CD4-positive, alpha-beta T cell treated with Interleukin-17A for 1 hour (primary cell): ENCODE measurements at regions not wholly inside any gene's neighbourhood (a gene's known extent, or its start where the extent isn't known, plus 50 kb on each side); places are given as distances from the start of the nearest gene placed in this dataset.
A peak's percentile ranks its signal among the peaks of the same experiment; 100 is the strongest.

Source experiments
- DNase-seq: peaks from one replicate; pipeline ENCODE4 v3.0.0-alpha.2; 2020

DNA sequence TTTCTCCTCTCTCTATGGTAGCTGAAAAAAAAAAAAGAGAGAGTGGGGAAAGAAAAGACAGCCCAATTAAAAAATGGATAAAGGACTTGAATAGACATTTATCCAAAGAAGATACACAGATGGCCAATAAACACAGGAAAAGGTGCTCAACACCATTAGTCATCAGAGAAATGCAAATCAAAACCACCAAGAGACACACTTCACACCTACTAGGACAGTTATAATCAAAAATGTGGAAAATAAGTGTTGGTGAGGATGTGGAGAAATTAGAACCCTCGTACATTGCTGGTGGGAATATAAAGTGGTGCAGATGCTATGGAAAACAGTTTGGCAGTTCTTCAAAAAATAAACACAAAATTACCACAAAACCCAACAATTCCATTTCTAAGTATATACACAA is 172.4 kb upstream of the GRIN2B start:
- no peak for DNase-seq

DNA sequence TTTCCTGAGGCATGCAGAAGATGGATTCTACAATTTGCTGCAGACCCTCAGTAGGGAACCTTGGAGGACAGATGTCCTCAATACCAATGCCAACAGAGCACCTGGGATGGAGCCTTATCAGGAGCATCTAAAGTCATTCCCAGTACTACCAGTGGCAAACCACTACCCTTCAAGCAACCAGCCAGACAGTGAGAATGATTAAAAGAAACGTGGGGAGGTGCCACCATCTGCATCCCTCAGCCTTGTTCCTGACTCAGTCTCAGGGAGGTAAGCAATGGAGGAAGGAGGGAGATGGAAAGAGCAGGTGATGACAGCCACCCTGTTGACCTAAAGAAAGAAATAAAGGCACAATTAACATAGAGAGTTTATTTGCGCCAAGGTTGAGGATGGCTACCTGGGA is 175.2 kb upstream of the GRIN2B start:
- no peak for DNase-seq

DNA sequence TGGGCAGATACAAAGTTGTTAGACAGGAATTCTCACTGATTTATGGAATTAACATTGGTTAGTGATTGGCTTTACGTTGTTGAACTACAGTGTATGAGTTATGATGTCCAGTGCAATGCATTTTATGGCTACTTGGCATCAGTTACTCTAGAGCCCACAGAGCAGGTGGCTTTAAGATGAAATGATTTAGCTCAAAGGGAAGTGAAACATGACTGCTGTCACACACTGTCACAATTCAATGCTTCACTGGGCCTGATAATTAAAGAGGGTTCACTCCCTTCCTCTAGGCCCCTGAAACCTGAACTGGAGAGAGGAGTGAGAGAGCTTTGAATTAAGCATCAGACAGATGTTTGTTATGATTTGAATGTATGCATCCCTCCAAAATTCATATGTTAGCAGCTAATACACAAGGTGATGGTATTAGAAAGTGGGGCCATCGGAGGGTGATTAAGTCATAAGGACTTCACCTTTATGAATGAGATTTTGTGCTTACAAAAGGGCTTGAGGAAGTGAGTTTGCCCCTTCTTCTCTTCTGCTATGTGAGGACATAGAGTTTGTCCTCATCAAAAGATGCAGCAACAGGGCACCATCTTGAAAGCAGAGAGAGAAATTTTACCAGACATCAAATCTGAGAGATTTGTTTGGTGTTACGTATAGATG is 175.8 kb upstream of the GRIN2B start:
- no peak for DNase-seq

DNA sequence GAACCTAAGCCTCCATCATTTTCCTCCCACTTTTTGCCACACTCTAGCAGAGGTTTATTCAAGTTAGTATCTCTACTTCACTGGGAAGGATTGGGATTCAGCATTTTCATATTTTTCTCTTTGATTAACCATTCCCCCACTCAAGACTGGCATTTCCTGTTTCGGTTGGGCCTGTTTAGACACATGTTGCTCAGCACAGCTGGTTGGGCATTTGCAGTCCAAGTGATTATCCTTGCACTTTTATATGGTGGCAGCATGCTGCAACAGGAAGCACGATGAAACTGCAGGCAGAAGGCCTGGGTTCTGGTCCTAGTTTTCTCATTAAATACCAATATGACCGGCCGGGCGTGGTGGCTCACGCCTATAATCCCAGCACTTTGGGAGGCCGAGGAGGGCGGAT is 182.9 kb upstream of the GRIN2B start:
- DNase-seq: no peak

DNA sequence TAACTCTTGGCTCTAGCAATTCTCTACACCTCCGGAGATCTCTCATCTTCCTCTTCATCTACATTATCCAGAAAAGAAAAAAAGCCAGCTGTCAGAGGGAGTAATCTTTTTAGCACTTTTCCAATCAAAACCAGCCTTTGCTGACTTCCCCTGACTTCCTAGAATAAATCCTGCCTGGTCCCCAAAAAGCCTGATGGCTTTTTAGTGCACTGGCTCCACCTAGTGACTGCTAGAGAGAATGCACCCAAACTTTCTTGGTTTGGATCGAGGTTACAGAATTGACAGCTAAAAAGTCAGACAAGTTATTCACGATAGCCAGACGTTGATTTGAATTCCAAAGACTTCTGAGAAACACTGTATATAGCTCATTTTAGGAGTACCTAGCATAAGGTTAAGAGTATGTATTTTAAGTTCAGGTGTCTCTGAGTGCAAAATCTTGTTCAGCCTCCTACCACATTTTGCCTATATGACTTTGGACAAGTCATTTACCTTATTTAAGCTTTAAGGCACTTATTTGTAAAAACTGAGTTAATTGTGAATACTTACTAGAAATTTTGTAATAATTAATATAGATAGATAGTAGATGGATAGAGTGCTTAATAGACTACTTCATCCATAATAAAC is 185.7 kb upstream of the GRIN2B start:
- peak; percentile 50 for DNase-seq

- DNase-seq: no peak
These were observed 187.9 kb upstream of the GRIN2B start for GRCh38 chr12:14169281-14169680.

DNA sequence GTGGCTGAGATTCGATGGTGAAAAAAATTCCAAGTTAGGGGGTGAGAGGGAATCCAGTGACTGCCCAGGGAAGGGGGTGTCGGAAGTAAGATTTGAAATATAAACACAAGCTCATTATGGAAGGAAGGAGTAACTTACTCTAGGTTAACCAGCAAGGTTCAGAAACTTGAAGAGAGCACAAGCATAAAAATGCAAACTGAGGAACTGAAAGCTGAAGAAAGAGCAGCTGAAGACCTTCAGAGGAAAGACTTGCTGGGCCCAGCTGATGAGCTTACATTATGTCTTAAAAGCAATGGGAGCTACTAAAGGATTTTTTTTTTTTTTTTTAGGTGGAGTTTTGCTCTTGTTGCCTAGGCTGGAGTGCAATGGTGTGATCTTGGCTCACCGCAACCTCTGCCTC is 189.7 kb upstream of the GRIN2B start:
- DNase-seq: no peak

- DNase-seq: no peak
These were observed 190.3 kb upstream of the ATF7IP start for GRCh38 chr12:14175206-14175605.

- DNase-seq: peak; percentile 36
These were observed 179.9 kb upstream of the ATF7IP start for GRCh38 chr12:14185427-14186192.

DNA sequence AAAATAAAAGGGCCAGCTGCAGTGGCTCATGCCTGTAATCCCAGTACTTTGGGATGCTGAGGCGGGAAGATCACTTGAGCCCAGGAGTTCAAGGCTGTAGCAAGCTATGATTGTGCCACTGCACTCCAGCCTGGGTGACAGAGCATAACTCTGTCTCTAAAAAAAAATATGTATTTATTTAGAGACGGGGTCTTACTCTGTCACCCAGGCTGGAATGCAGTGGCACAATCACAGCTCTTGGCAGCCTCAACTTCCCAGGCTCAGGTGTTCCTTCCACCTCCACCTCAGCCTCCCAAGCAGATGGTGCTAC is 179.3 kb upstream of the ATF7IP start:
- no peak for DNase-seq

DNA sequence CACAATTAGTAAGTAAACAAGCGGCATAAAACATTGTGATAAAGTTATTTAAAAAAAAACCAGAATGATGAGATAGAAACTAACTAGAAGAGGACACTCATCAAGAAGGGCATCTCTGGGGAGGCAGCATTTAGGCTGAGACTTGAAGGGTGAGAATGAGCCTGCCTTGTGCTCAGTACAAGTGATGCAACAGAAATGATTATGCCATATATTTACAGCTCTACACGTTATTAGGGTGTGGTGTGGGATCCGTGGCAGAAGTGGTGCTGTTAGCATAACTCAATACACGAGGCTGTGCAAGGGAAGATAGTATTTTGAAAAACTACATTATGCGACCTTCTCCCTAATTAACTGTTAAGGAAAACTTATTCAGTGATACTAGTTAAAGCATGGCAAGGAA is 178.5 kb upstream of the ATF7IP start:
- no peak for DNase-seq

DNA sequence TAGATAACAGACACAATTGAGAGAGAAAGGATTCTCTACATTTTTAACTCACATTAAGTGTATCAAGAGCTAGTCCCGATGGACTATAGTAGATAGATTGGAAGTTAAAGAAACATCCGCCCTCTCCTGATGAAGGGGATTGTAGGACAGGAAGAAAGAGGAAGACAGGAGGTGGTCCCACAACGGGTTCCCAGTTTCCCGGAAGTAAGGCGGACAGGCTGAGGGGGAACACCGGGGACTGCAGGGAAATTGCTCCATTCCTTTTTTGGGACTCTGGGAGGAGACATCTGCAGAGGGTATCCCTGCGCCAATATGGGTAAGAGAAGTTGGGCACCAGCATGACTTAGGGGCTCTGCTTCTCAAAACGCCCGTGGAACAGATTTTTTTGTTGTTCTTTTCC is 177.5 kb upstream of the ATF7IP start:
- DNase-seq: no peak

DNA sequence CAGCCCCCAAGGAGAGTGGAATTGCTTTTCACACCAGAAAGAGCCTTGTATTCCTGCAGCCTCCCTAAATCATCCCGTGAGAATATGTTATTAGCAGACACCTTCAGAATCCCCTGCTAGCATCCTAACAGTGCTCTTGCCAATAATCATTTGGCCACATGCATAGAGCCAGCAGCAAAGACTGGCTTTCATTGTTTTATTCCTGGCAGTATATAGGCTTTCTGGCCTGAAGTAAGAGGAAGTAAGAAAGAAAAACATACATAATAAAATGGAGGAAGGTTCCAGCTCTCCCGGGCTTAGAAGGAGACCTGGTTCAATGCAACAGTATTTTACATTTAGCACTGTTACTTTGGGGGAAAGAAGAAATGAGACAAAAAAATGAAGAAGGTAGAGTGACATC is 176.7 kb upstream of the ATF7IP start:
- no peak for DNase-seq

GRCh38 chr12:14190694-14191093 is 174.8 kb upstream of the ATF7IP start:
- no peak for DNase-seq

DNA sequence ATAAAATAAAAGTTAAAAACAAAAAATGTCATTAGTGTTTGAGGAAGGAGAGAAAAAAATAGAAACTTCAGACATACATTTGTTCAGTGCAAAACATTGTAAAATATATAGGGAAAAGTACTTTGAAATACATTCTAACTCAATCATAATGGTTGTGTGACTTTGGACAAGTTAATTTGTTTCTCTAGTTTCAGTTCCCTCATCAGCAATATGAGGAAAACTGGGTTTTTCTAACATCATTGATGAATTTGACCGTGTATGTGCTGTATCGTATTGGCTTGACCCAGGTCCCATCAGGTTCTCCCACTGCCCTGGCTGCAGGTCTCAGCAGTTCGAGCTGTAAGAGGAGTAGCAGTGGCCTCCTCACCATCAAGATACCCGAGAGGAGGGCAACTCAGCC is 173.9 kb upstream of the ATF7IP start:
- no peak for DNase-seq

GRCh38 chr12:14193639-14194038 is 171.8 kb upstream of the ATF7IP start:
- DNase-seq: no peak

DNA sequence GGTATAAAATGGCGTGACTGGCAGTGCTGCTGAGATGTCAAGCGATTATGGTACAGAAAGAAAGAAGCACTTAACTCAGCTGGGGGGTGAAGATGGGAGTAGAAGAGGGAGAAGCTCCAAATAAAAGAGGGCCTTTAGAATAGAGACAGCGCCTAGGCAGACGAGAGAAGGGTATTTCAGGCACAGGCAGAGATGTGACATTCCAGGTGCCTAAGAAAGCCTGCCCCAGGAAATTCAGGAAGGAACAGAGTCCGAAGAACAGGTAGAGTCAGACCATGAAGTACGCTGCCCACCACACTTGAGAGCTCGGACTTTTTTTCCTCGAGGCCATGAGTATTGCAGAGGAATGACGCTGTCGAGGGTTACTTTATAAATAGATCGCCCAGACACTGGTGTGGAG is 170.9 kb upstream of the ATF7IP start:
- no peak for DNase-seq

DNA sequence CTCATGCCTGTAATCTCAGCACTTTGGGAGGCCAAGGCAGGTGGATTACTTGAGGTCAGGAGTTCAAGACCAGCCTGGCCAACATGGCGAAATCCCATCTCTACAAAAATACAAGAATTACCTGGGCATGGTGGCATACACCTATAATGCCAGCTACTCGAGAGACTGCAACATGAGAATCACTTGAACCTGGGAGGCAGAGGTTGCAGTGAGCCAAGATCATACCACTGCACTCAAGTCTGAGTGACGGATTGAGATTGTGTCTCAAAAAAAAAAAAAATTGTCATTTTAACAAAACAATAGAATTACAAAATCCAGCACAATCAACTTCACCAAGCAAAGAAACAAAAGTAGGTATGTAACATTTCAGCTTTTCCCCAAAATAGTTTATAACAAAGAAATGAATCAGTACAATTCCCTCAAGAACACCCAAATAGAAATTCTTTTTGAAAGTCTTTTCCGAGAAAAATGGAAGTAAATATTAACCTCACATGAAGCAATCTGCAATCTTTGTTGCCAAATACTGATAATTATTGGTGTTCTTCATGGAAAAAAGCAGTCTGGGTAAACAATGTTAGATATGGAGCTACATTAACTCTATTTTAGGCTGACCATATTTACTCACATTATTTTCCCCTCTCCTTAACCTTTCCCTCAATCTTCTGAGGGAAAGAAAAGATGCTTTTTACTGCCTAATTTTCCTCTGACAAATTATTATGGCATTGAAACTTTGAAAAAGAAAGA is 165.9 kb upstream of the ATF7IP start:
- no peak for DNase-seq

DNA sequence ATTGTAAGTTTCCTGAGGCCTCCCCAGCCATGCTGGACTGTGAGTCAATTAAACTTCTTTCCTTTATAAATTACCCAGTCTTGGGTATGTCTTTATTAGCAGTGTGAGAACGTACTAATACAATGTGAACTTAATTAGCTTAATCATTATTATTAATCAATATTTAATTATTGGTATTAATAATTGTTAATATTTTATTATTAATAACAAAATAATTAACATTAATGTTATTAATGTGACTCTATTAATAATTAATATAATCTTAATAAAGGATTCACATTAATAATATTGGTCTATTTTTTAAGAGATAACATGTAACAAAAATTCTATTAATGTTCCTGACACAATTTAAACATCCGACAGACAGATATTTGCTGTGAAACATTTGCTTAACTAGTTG is 164.9 kb upstream of the ATF7IP start:
- DNase-seq: no peak

DNA sequence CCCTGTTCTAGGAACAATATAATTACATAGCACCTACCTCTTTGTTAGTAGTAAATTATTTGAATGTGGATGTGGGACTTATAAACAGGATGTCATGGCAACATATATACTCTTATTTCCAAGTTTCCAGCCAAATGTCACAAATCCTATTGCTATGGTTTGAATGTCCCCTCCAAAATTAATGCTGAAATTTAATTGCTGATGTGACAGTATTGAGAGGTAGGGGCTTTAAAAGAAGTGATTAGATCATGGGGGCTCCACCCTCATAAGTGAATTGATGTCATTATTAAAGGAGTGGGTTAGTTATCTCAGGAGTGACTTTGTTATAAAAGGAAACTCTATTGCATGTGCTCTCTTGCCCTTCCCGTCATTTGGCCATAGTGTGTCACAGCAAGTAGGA is 164.2 kb upstream of the ATF7IP start:
- no peak for DNase-seq

DNA sequence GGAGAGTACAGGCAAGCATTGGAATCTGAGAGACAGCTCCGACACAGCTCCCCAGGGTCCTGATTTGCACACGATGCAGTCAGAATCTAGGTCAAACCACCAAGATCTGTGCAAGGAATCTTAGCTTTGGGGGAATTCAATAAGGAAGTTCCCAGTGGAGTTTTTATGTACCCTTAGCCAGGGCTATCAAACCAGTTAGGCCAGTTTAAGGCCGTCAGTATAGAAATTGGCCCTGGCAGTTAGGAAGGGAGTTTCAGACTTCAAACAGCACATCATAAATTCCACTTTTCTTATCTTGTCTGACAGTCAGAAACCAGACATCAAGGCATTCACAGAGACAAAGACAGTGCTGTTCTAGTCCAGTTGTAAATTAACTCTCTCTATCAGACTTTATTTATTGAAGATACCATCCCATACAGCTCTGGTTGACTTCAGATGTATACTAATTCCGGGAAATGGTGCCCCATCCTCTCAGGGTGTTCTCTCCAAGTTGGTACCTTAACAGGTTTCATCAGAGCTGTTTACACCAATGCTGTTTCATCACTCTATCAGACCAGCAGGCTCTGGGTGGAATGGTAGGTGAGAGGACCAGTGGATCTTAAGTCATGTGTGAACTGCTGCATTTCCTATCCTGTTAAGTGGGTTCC is 157.5 kb upstream of the ATF7IP start:
- DNase-seq: no peak

DNA sequence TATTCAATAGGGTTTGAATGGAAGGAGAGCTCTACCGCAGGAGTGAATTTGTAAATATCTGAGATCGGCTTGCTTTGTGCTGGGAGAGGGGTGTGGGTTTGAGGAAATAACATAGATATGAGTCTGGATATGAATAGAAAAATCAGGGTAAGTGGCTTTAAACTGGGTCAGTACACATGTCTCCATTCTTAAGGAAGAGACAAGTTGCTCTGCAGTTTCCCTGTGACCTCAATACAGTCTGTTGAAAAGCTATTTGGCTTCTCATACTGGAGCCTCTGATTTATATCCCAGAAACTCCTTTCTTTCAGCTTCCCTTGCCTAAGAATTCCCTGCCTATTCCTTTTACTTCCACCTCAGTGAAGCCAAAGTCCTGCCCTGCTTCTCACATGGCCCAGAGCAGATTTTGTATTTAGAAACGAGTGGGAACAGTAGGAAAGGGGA is 153.5 kb upstream of the ATF7IP start:
- no peak for DNase-seq

- no peak for DNase-seq
These were observed 151.9 kb upstream of the ATF7IP start for GRCh38 chr12:14213542-14213941.
